BLaER1 treated with 17β-estradiol and CSF1 and Interleukin-3, amounts not matched to agents 10 nM and 100 nM (cell line): ENCODE measurements at regions not wholly inside any gene's neighbourhood (a gene's known extent, or its start where the extent isn't known, plus 50 kb on each side); places are given as distances from the start of the nearest gene placed in this dataset.

Experiments
- H3K27ac ChIP-seq, 11 experiments: shearing (Covaris generic); formaldehyde crosslinking; 2 replicates each; pipeline ENCODE4 v1.8.1; 2022
- H3K27me3 ChIP-seq, 11 experiments: shearing (Covaris generic); formaldehyde crosslinking; 2 replicates each; pipeline ENCODE4 v1.8.1; 2022
- H3K36me3 ChIP-seq, 11 experiments: shearing (Covaris generic); formaldehyde crosslinking; 2 replicates each; pipeline ENCODE4 v1.8.1; 2022
- H3K4me1 ChIP-seq, 10 experiments: shearing (Covaris generic); formaldehyde crosslinking; 2 replicates each; pipeline ENCODE4 v1.8.1; 2022
- H3K4me2 ChIP-seq, 11 experiments: shearing (Covaris generic); formaldehyde crosslinking; 2 replicates each; pipeline ENCODE4 v1.8.1; 2022
- H3K4me3 ChIP-seq, 10 experiments: shearing (Covaris generic); formaldehyde crosslinking; 2 replicates each; pipeline ENCODE4 v1.8.1; 2022
- H3K9ac ChIP-seq, 11 experiments: shearing (Covaris generic); formaldehyde crosslinking; 2 replicates each; pipeline ENCODE4 v1.8.1; 2022
- H3K9me3 ChIP-seq, 11 experiments: shearing (Covaris generic); formaldehyde crosslinking; replicated peaks in 1 of 11; 2 replicates each; pipeline ENCODE4 v1.8.1; 2022
- H4K20me1 ChIP-seq, 11 experiments: shearing (Covaris generic); formaldehyde crosslinking; 2 replicates each; pipeline ENCODE4 v1.8.1; 2022
- Cebpa-rat ChIP-seq, 11 experiments: shearing (Covaris generic); IDR thresholded peaks; 2 replicates each; pipeline ENCODE4 v1.8.1; 2022

GRCh38 chr17:51555153-51555552 lies 294.8 kb downstream of the UTP18 start:
- H3K27ac ChIP-seq: no peak overlapping the region
- H4K20me1 ChIP-seq: no peaks in the 10 kb centered on the region
- TF ChIP-seq Cebpa-rat (IDR thresholded peaks at IDR 0.05): no peak
- no peaks in the 10 kb centered on the region for H3K27me3 ChIP-seq
- H3K9ac ChIP-seq: no peak overlapping the region
- H3K4me2 ChIP-seq: no peak overlapping the region
- H3K36me3 ChIP-seq: no peaks in the 10 kb centered on the region
- H3K4me3 ChIP-seq: no peak overlapping the region
- H3K4me1 ChIP-seq: peaks cover 0 to 3% (median 0%) of the 10 kb centered on the region in 10 experiments; a peak in 2 of 20 replicates
- H3K9me3 ChIP-seq: no peaks in the 10 kb centered on the region

- no peak overlapping the region for H3K4me3 ChIP-seq
- no peaks in the 10 kb centered on the region for H4K20me1 ChIP-seq
- H3K27me3 ChIP-seq: no peaks in the 10 kb centered on the region
- no peaks in the 10 kb centered on the region for H3K9me3 ChIP-seq
- no peaks in the 10 kb centered on the region for H3K4me1 ChIP-seq
- H3K27ac ChIP-seq: no peak overlapping the region
- no peaks in the 10 kb centered on the region for H3K36me3 ChIP-seq
- no peak for TF ChIP-seq Cebpa-rat (IDR thresholded peaks at IDR 0.05)
- H3K9ac ChIP-seq: no peak overlapping the region
- no peak overlapping the region for H3K4me2 ChIP-seq
Observed at GRCh38 chr17:51559778-51560177, 299.4 kb downstream of the UTP18 start.

- H4K20me1 ChIP-seq: no peaks in the 10 kb centered on the region
Observed at GRCh38 chr17:51560398-51560797, 300.1 kb downstream of the UTP18 start.

DNA sequence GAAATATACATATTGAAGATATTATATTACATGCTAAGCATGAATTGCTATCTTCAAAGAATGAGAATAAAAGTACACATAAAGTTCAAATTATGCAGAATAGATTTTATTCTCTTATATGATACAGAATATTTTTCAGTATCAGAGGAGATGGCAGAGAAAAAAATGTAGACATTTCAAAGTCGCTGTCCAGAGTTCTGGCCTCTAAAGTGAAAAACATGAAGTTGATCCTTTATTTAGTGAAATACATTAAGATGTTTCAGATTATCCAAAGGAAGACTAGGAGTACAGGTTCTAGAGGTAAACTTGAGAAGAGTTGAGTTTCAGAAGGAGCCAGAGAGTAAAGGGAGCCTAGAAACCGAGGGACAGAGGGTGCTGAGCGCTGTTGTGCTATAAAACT lies 303.6 kb downstream of the UTP18 start:
- H4K20me1 ChIP-seq: no peaks in the 10 kb centered on the region
- no peaks in the 10 kb centered on the region for H3K36me3 ChIP-seq
- no peak for TF ChIP-seq Cebpa-rat (IDR thresholded peaks at IDR 0.05)
- no peaks in the 10 kb centered on the region; a peak in 2 of 22 replicates for H3K9me3 ChIP-seq
- H3K4me2 ChIP-seq: no peak overlapping the region
- no peak overlapping the region for H3K4me3 ChIP-seq
- no peaks in the 10 kb centered on the region for H3K27me3 ChIP-seq
- no peaks in the 10 kb centered on the region for H3K4me1 ChIP-seq
- no peak overlapping the region for H3K27ac ChIP-seq
- H3K9ac ChIP-seq: no peak overlapping the region

More at GRCh38 chr17:51560398-51560797, 300.1 kb downstream of the UTP18 start:
- Histone ChIP-seq H3K27ac (no peak overlapping the region), H3K36me3 (no peaks in the 10 kb centered on the region), H3K9ac (no peak overlapping the region), H3K27me3 (no peaks in the 10 kb centered on the region), H3K4me3 (no peak overlapping the region), H3K4me2 (no peak overlapping the region), H3K9me3 (no peaks in the 10 kb centered on the region), H3K4me1 (no peaks in the 10 kb centered on the region)
- TF ChIP-seq Cebpa-rat (IDR thresholded peaks at IDR 0.05): no peak

DNA sequence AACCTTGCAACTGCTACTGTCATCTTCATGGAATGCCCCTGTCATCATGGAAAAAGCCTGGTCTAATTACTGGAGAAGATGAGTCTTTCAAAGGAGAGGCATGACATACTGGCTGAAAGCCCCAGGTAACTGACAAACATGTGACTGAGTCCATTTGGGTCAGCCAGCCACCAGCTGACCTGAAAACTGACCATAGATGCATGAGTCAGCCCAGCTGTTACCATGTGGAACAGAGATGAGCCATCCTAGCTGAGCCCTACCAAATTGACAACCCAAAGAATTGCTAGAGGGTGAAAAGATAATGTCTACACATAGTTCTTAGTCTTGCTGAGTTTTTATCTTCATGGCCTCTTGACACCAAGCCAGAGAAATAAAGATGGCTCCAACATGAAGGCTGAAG lies 311.8 kb downstream of the UTP18 start:
- no peaks in the 10 kb centered on the region for H4K20me1 ChIP-seq
- TF ChIP-seq Cebpa-rat (IDR thresholded peaks at IDR 0.05): no peak

More for the DNA sequence above, 311.8 kb downstream of the UTP18 start:
- Histone ChIP-seq H3K27me3 (no peaks in the 10 kb centered on the region), H3K9ac (no peak overlapping the region), H3K4me2 (no peak overlapping the region), H3K9me3 (peaks cover 0 to 18% (median 0%) of the 10 kb centered on the region in 11 experiments; a peak in 6 of 22 replicates), H3K36me3 (no peaks in the 10 kb centered on the region), H3K4me1 (no peaks in the 10 kb centered on the region), H3K27ac (no peak overlapping the region), H3K4me3 (no peak overlapping the region)
